Right cardiac atrium (tissue), 5 donors: ENCODE measurements at regions not wholly inside any gene's neighbourhood (a gene's known extent, or its start where the extent isn't known, plus 50 kb on each side); places are given as distances from the start of the nearest gene placed in this dataset.

Experiments used
- ATAC-seq, 2 donors: fragments of 200-7000 bp; cut with Tn5 transposase; one replicate each; pipeline versions ENCODE4 v1.8.0 to v1.9.1; 2020; ENCODE audit warnings: moderate library complexity in 2 of 2, mild to moderate bottlenecking in 1 of 2
- DNase-seq, 3 donors: peaks; one replicate each; pipeline ENCODE4 v3.0.0-alpha.2; 2020
- H3K27ac ChIP-seq: one replicate; pipeline ENCODE4 v1.5.1; 2013; ENCODE audit warnings: mild to moderate bottlenecking, low read length, control low read depth, moderate library complexity
- H3K27me3 ChIP-seq: one replicate; pipeline ENCODE4 v1.6.1; 2013; ENCODE audit not compliant: control insufficient read depth, insufficient read depth
- H3K4me1 ChIP-seq: one replicate; pipeline ENCODE4 v1.6.1; 2013; ENCODE audit warnings: low read length; ENCODE audit not compliant: control insufficient read depth, insufficient read depth
- H3K4me3 ChIP-seq: one replicate; pipeline ENCODE4 v1.5.1; 2013; ENCODE audit warnings: low read length, control low read depth
- H3K9me3 ChIP-seq: one replicate; pipeline ENCODE4 v1.6.1; 2013; ENCODE audit warnings: low read length; ENCODE audit not compliant: control insufficient read depth
- WGBS: extraction: QIAGEN DNeasy Blood & Tissue Kit; methylation state at CpG from one replicate; pipeline ENCODE4 v1.1.7; 2013; 5-methylcytosine and 5-hydroxymethylcytosine counted together
- intact Hi-C, 4 donors: fragments of 100-400 bp; cut with DNase I; formaldehyde crosslinking; loops; one replicate each; pipeline versions ENCODE4 v1.11.0 to v1.14.0; 2022 to 2023
- donor health status: healthy with polysubstance abuse.
- donor health status: DM: no; HTN: yes; CAD: no.
- donor health status: DM: no; HTN: no; CAD: no.
- donor health status: DM: no; HTN: yes; CAD: no; lungs with severe emphysema.
- donor health status: DM: yes; HTN: yes; CAD: no.

DNA sequence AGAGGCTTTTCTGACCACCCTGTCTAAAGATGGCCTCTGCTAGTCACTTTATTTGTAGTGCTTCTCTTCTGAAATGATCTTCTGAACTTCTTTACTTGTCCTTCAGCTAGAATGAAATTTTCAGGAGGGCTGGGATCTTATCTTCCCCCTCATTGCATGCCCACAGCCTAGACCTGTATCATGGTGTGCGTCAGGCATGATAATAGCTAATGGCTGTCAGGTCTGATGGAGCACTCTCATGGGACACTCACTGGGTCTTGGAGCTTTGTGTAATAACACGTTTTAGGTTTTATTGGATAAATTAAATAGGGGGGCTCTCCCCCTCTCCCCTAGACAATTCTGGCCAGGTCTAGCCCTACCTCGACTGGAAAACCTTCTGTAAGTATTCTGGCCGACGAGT, 97.1 kb upstream of the NRXN3 start:
- Histone ChIP-seq H3K9me3 (no peaks in the 10 kb centered on the region), H3K4me3 (no peak overlapping the region), H3K4me1 (no peaks in the 10 kb centered on the region), H3K27me3 (no peaks in the 10 kb centered on the region), H3K27ac (no peak overlapping the region)
- 73% methylated on average over 5 of the region's 5 CpGs for WGBS
- intact Hi-C loops: no loop called here
- ATAC-seq (no peak), DNase-seq (no peak)

DNA sequence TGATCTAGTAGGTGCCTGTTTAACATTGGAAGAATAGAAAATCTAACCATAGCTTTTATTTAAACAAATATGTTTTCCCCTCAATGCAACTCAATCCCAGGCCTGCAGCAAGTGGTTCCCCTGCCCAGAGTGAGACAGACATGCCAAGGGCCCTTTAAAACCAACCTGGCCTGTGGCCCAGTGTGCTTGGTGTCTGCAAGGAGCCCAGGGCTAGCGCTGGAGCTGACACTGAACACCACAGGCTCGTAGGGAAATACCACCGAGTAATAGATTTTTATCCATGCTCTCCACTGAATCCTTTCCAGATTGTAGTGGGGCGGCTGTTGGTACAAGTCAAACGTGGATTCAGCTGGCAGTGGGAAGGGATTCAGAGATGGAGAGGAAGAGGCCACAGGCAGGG, 95.6 kb upstream of the NRXN3 start:
- Histone ChIP-seq H3K9me3 (no peaks in the 10 kb centered on the region), H3K27ac (no peak overlapping the region), H3K27me3 (no peaks in the 10 kb centered on the region), H3K4me3 (no peak overlapping the region), H3K4me1 (no peaks in the 10 kb centered on the region)
- WGBS: 50% methylated on average over 5 of the region's 5 CpGs
- intact Hi-C loops: no loop called here
- DNase-seq (no peak), ATAC-seq (no peak)

DNA sequence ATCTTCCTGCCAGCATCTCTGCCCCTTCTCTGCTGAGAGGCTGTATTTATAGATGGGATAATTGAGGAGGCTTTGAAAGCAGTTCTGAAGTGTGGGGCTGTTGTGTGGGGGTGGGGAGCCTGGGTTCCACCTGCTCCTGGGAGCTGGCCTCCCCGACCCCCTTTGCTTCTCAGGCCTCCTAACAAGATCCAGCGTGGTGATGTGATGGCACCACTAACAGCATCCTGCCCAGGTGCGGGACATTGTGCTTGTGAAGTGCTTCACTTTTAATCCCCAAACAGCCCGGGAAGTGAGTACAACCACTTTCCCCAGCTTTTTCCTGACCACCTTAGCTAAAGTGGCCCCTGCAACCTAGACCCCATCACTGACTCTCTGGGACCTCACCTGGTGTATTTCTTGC, 95.1 kb upstream of the NRXN3 start:
- 76% methylated on average over 4 of the region's 4 CpGs for WGBS
- intact Hi-C loops: no loop called here
- H3K4me3 ChIP-seq: no peak overlapping the region
- DNase-seq (no peak), ATAC-seq (no peak)
- H3K27me3 ChIP-seq: no peaks in the 10 kb centered on the region
- no peaks in the 10 kb centered on the region for H3K4me1 ChIP-seq
- no peaks in the 10 kb centered on the region for H3K9me3 ChIP-seq
- no peak overlapping the region for H3K27ac ChIP-seq

DNA sequence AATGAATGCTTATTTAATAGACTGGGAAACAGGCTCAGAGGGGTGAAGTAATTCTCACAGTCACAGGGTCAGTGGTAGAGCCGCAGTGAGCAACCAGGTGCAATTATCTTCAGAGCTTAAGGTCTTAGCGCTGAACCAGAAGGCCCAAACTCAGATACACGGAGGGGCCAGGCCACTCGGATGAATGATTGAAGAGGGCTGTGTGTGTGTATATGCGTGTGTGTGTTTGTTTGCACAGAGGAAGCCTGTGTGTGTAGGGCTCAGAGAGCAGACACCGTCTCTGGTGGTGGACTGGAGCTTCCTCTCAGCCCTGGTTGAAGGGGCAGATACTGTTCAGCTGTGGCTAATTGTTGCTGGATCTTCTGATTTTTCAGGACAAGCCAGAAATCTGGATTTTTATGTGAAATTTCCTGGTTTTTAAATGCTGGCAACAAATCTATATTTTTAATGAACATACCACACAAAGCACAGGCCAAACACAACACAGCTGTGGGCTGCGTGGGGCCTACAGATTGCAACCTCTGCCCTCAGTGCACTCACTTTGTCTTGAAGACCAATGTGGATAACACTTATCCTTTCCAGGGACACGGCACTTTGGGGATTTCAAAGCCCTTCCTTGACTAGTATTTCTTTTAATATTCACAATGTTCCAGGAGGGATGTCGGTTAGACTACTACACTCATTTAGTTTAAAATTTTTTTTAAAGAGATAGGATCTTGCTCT, 94.5 kb upstream of the NRXN3 start:
- WGBS: 60% methylated on average over 9 of the region's 9 CpGs
- no peak for DNase-seq
- Histone ChIP-seq H3K4me3 (no peak overlapping the region), H3K27me3 (no peaks in the 10 kb centered on the region), H3K27ac (no peak overlapping the region), H3K4me1 (no peaks in the 10 kb centered on the region), H3K9me3 (no peaks in the 10 kb centered on the region)
- ATAC-seq: no peak
- intact Hi-C loops: no loop called here

DNA sequence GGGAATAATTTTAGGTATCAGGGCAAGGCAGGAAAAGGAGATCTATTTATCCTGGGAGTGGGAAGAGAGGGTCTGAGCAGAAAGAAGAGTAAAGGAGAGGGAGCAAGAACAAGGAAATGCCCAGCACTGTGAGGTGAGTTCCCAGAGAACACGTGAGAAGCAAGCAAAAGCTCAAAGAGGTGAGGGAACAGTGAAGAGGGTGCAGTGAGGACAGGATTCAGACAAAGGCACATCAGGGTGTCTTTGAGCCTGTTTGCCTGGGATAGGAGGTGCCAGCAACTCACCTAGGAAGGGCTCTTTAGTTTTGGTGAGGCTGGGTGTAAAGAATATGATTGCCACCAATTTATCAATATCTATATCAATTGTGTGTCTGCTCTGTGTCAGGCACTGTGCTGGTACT, 88.9 kb upstream of the NRXN3 start:
- Histone ChIP-seq H3K4me3 (no peak overlapping the region), H3K9me3 (no peaks in the 10 kb centered on the region), H3K27me3 (no peaks in the 10 kb centered on the region), H3K27ac (no peak overlapping the region), H3K4me1 (no peaks in the 10 kb centered on the region)
- no peak for ATAC-seq
- 31% methylated on average over 1 of the region's 1 CpG for WGBS
- no peak for DNase-seq
- intact Hi-C loops: no loop called here

DNA sequence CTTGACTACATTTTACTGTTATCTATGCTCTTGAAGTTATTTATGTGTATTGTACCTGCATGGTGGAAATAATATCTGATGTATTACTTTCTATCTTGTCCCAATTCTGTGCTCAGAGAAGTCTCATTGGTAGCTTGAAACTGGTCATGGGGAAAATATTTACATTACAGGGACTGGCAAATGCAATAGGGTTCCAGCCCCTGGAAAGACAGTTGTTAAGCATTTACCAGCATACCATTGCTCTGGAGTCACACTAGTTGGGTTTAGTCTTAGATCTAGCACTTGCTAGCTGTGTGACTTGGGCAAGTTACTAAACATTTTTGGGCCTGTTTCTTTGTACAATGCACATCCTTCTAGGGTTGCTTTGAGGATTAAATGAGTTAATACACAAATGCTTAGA, 86.3 kb upstream of the NRXN3 start:
- no peaks in the 10 kb centered on the region for H3K27me3 ChIP-seq
- ATAC-seq (no peak), DNase-seq (no peak)
- no peaks in the 10 kb centered on the region for H3K9me3 ChIP-seq
- H3K4me1 ChIP-seq: no peaks in the 10 kb centered on the region
- intact Hi-C loops: no loop called here
- no peak overlapping the region for H3K4me3 ChIP-seq
- no peak overlapping the region for H3K27ac ChIP-seq

DNA sequence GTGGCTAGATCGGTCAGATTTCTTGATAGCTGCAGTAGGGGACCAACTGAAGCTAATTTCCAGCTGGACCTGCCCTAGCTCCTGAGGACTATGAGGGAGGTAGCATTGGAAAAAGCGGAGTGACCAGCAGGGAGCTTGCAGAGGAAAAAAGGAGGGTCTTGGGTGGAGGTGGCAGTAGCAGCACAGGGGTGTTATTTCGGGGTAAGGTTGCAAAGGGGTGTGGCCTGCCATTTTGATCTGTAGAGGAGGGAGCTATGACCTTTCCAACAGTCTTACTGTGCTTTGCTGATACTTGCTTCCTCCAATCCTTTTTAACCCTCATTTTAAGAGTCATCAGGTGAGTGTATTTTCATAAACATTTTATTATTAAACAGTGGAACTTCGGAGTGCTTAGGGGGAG, 83.8 kb upstream of the NRXN3 start:
- 49% methylated on average over 4 of the region's 4 CpGs for WGBS
- DNase-seq (no peak), ATAC-seq (no peak)
- no peak overlapping the region for H3K4me3 ChIP-seq
- no peaks in the 10 kb centered on the region for H3K27me3 ChIP-seq
- H3K9me3 ChIP-seq: no peaks in the 10 kb centered on the region
- intact Hi-C loops: no loop called here
- H3K27ac ChIP-seq: no peak overlapping the region
- no peaks in the 10 kb centered on the region for H3K4me1 ChIP-seq

DNA sequence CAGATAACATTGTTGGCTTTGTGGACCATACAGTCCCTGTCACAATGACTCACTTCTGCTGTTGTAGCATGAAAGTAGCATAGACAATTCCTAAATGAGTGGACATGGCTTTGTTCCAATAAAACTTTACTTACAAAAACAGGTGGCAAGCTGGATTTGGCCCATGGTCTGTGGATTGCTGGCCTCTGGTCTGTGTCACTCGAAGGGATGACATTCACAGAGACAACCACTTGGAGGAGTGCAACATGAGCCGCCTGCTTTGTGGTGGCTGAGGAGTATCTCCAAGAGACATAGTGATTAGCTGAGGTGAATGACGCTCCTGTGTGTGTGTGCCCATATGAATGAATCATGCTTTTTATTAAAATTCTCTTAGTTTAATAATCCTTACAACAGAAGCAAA, 81.3 kb upstream of the NRXN3 start:
- H3K4me3 ChIP-seq: no peak overlapping the region
- ATAC-seq: no peak
- no peaks in the 10 kb centered on the region for H3K4me1 ChIP-seq
- H3K27me3 ChIP-seq: no peaks in the 10 kb centered on the region
- intact Hi-C loops: no loop called here
- H3K9me3 ChIP-seq: no peaks in the 10 kb centered on the region
- DNase-seq: no peak
- 35% methylated on average over 3 of the region's 3 CpGs for whole genome bisulfite sequencing
- no peak overlapping the region for H3K27ac ChIP-seq

DNA sequence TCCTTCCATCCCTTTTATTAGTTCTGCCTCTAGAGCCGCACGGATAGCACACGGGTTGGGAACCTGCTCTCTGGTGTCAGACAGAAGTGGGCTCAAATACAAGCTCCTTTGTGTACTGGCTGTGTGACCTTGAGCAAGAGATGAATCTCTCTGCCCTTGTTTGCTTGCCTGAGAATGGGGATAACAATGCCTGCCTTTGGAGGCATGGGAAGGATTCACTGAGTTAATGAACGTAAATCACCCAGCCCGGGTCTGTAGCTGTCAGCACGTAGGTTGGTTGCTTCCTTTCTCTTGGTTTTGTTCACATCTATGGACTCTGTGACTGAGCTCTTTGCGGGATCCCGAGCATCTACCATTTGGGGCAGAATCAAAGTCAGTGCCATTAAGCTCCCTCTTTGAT, 79.3 kb upstream of the NRXN3 start:
- H3K4me3 ChIP-seq: no peak overlapping the region
- no peaks in the 10 kb centered on the region for H3K4me1 ChIP-seq
- DNase-seq: no peak
- ATAC-seq: no peak
- H3K27me3 ChIP-seq: no peaks in the 10 kb centered on the region
- no peak overlapping the region for H3K27ac ChIP-seq
- 80% methylated on average over 8 of the region's 8 CpGs for WGBS
- intact Hi-C loops: no loop called here
- no peaks in the 10 kb centered on the region for H3K9me3 ChIP-seq

DNA sequence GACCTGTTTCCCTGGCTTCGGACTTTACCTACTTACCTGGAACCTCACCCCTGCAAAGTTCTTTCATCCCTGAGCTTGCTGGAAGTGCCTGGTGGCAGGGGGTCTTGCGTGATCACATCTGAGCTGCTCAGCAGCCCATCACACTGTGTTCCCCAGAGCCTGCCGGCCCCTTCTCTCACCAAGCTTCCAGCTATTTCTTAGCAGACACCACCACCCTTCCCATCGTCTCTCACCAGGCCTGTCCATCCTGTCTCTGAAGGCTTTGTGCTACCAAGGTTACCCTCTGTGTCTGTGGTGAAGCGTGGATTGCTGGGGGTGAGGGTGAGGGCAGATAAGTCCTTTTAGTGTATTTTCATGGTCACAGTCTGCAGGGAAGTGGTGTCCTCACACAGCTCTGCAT, 78.8 kb upstream of the NRXN3 start:
- Histone ChIP-seq H3K4me1 (no peaks in the 10 kb centered on the region), H3K4me3 (no peak overlapping the region), H3K27me3 (no peaks in the 10 kb centered on the region), H3K27ac (no peak overlapping the region), H3K9me3 (no peaks in the 10 kb centered on the region)
- intact Hi-C loops: no loop called here
- ATAC-seq: no peak
- WGBS: 71% methylated on average over 5 of the region's 5 CpGs
- DNase-seq: no peak

DNA sequence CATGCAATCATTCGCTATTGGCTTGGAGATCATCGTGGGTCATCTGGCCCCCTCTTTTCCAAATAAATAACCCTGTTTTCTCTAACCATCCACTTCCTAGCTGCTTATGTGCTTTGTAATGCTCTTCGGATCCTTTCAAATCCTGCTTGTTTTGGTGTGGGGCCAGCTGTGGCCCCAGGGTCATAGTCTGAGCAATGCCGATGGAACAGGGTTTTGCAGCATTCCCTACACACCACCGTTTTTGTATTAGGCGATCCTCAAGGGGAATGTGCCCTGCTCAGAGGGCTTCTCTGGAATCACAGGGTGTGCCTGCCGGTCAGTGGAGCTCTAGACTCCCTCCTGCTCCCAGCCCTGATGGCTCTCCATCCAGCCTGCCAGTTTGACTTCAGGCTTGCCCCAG, 78.1 kb upstream of the NRXN3 start:
- Histone ChIP-seq H3K27ac (no peak overlapping the region), H3K4me3 (no peak overlapping the region), H3K9me3 (no peaks in the 10 kb centered on the region), H3K4me1 (no peaks in the 10 kb centered on the region), H3K27me3 (no peaks in the 10 kb centered on the region)
- DNase-seq (no peak), ATAC-seq (no peak)
- intact Hi-C loops: no loop called here
- WGBS: 66% methylated on average over 7 of the region's 7 CpGs

DNA sequence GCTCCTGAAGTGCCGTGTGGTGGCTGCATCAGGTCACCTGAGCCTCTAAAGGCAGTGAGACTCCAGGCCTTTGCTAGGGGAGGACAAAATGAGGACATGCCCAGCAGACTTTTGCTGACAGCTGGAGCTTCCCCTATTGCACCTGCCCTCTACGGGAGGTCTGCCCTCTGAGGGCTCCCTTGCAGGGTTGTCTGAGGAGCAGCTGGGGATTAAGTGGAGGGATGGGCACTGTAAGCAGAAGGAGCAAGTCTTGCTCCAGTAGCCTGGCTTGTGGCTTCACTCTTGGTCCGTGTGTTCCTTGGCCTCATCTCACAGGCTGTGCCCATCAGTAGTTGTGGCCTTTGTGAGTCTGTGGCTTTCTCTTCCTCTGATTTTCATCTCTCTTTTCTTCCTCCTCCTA, 66.9 kb upstream of the NRXN3 start:
- Histone ChIP-seq H3K4me3 (no peak overlapping the region), H3K27ac (no peak overlapping the region), H3K27me3 (no peaks in the 10 kb centered on the region), H3K9me3 (no peaks in the 10 kb centered on the region), H3K4me1 (no peaks in the 10 kb centered on the region)
- no peak for DNase-seq
- ATAC-seq: no peak
- intact Hi-C loops: no loop called here
- WGBS: 73% methylated on average over 3 of the region's 3 CpGs
